ENCODE measurements at regions not wholly inside any gene's neighbourhood (a gene's known extent, or its start where the extent isn't known, plus 50 kb on each side); places are given as distances from the start of the nearest gene placed in this dataset.
A peak's percentile ranks its signal among the peaks of the same experiment; 100 is the strongest.

DNA sequence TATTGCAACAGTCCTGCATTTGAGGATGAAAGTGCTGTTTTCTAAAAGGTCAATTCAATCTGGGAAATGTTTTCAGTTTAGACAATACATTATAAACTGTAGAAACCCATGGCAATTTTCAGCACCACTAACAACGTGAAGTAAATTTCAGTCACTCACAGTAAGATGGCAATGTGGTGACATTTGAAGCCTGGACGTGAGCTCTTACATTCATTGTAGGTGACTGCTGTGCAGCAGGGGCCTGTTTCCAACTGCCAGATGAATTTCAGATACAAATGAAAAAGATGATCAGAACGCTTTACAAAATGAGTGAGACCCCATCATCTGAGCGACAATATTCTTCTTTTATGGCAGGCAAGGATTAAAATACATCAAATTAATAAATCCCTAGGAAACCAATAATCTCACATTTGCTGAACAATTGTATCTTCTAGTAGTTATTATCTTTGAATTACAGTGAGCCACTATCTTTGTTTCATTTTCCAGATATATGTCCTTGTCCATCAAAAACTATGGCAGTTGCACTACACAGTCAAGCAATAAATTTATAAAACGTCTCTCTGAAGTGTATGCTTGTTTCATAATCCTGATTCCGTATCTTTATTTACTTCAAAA lies 1816.8 kb downstream of the OLFM4 start:
- DNase-seq (ENCODE audit: low spot score) (no peak), FAIRE-seq (no peak)

DNA sequence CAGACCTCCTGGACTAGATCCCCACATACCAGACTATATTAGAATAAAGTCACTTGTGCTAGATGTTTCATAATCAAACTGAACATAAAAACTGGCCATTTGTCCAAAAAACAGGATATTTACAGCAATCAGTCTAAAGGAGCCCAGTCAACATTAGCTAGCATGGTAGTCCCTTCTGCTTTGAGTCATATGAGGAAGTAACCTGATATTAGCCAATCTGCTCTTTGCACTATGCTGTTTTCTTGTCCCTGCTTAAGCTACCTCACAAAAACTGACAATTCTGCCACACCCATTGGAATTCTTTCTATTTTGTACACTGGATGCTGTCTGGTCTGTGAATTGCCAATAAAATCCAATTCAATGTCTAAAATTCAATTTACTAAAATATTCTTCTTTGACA lies 1824.2 kb downstream of the OLFM4 start:
- FAIRE-seq (no peak), DNase-seq (ENCODE audit: low spot score) (no peak)

DNA sequence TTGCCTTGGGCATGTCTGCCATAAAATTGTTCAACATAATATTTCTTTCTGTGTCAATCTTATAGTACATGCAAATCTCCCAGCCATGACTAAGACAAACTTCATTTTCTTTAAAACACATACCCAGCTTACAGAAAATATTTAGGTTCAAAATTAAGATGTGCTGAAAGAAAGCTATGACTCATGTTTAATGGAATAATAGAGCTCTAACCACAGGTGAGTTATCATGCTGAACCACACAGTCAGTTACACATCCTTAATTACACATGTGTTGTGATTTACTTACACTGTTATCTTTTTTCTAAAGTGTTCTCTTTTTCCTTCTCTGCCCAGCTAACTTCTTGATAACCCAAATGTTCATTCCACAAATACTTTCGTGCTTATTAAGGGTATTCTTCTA lies 1831.2 kb downstream of the OLFM4 start:
- FAIRE-seq, result no peak
- no peak for DNase-seq (ENCODE audit: low spot score)

DNA sequence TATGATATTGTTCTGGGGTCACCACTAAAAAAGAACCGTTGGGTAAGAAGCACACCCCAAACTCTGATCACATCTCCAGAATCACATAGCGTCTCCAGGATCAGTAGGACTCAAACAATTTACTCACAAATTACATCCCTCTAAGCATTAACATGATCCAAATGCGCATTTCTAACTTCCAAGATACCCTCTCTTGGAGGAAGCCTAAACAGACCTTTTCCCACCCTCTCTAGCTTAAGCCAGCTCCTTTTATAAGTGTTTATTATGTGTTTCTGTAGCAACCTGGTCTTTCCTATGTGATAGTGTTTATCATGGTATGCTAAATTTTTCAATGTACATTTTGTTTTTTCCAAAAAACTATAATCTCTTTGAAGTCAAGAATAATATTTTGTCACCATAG lies 1846.5 kb downstream of the OLFM4 start:
- FAIRE-seq, result no peak
- no peak for DNase-seq (ENCODE audit: low spot score)

DNA sequence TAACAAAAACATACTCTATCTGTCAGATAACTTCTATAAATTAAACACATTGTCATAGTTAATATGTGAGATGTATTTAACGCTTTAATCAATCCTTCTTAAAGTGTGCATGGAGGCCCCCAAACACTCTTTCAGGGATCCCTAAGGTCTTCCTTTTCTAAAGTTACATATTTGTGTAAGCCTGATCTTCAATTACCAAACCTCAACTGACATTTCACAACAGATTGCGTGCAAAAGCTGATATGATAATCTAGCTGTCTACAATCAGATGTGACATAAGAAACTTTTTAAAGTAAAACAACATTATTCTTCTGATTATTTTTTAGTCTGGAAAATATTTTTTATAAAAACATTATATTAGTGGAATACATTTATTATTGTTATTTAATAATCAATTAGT lies 1850.4 kb downstream of the OLFM4 start:
- no peak for FAIRE-seq
- no peak for DNase-seq (ENCODE audit: low spot score)

DNA sequence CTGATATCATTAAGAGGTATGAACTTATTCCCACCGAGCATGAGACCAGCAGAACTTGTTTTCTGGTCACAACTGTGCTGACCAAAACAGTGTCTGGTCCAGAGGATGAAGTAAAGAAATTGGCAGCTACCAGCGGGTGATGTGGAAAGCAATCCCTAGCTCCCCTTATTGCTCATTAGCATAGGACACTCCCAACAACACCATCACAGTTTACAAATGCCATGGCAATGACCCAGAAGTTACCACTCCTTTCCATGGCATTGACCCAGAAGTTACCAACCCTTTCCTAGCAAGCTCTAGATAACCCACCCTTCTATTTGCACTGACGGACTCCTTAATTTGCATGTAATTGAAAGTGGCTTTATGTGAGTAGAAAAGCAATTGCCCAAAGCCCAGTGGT lies 1856.1 kb downstream of the OLFM4 start:
- DNase-seq (ENCODE audit: low spot score) (no peak), FAIRE-seq (no peak)

DNA sequence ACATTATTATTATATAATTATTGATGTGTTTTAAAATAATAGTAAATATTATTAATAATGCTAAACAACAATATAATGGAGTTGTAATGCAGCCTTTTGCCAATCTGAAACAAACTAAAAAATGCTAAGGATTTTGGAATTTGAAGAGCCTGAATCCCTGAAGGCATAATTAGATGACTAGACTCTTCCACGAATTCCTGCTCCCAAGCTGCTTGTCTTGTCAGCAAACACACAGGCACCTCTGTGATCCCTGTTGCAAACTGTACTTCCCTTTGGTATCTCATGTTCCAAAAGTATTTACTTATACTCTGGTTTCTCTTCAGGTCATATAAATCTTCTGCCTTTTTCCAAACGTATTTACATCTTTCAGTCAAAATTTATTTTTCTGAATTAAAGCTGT lies 1862.4 kb downstream of the OLFM4 start:
- no peak for FAIRE-seq

DNA sequence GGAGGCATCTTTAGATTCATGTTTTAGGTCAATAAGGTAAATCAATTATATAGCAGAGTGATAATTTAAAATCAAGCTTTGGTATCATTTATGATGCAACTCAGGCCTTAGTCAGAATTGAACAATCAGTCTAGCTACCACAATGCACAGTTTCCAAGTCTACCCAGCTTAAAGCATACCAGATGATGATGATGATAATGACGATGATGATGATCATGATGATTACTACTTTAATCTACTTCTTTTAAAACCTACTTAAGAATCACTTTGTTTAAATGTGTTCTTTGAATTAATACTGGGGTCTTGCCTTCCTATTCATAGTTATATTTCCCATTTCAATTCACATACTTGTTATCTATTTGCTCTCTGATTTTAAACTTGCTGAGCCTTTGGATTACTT lies 1872.7 kb downstream of the OLFM4 start:
- DNase-seq (ENCODE audit: low spot score) (no peak), FAIRE-seq (no peak)

More for the DNA sequence above, 1862.4 kb downstream of the OLFM4 start:
- DNase-seq (ENCODE audit: low spot score), result no peak

DNA sequence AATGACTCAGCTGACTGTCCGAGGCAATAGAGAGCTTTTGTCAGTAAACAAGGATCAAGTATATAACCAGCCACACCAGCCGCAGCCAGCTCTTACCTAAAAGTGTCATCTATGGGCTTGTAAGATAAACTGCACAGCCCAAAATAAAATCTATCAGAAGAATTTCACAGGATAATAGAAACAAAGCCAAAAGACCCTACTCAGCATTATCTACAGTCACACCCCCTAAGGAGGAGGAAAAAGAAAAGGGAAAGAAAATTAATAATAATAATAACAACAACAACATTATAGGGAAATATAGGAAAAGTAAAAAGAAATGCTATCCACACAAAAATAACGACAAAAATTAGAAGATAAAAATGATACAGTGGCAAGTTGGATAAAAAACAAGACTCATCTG lies 1883.8 kb downstream of the OLFM4 start:
- no peak for FAIRE-seq
- no peak for DNase-seq (ENCODE audit: low spot score)

DNA sequence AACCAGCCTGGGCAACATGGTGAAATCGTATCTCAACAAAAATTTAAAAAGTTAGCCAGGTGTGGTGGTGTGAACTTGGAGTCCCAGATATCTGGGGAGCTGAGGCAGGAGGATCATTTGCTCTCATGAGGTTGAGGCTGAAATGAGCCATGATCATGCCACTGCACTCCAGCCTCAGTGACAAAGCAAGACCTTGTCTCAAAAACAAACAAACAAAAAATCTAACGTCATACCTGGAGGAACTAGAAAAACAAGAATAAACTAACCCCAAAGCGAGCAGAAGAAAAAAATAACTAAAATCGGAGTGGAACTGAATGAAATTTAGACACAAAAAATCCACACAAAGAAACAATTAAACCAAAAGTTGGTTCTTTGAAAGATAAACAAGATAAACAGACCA lies 1885.1 kb downstream of the OLFM4 start:
- DNase-seq (ENCODE audit: low spot score) (no peak), FAIRE-seq (no peak)

DNA sequence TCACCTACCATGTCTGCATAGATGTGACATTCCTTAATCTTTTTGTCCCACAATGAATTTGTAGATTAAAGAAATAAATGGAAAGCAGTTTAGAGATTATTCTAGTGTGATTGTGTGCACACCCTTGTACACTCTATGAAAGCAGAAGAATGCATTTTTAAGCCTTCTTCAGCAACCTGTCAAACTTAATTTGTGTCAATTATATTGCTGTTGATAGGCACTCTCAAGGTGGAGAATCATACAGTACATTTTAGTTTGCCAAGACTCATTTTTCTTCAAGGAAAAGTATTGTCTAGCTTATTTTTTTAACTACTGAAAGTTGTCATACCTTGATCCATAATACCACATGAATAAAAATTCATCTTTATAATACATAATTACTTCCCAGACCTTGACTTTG lies 1898.9 kb downstream of the OLFM4 start:
- DNase-seq (ENCODE audit: low spot score) (no peak), FAIRE-seq (no peak)

DNA sequence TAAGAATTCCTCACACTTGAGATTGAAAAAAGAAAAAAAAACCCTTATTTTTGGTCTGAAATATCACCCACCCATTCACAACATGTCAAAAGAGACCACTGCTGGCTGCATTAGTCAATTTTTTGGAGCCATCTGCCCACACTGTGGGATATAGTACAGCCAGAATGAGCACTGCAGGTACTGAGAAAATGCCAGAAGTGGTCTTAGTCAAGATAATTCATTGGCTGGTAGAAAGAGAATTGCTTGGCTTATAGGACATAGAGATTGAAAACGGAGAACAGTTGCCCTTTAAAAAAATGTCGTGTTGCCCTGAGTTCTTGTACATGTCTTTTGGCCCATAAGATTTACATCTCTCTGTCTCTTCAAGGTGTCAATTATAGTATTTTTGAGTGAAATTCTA lies 1899.5 kb downstream of the OLFM4 start:
- DNase-seq (ENCODE audit: low spot score), result no peak
- FAIRE-seq, result no peak

DNA sequence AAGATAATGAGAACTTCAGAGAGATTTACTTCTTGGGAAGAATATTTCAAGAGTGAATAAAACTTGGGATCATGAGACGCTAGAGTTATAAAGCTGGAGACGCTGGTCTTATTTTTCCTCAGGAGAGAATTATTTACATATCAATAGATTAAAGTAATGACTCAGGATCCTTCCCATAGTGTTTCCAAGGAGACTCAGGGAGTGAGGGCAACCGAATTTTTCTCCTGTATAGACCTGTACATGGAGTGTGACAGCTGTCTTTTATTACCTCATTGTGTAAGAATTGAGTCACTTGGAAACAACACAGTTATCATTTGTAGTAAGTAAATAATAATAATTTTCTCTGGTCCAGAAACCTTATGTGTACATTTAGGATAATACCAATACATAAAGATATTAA lies 1905.5 kb downstream of the OLFM4 start:
- no peak for FAIRE-seq
- no peak for DNase-seq (ENCODE audit: low spot score)

DNA sequence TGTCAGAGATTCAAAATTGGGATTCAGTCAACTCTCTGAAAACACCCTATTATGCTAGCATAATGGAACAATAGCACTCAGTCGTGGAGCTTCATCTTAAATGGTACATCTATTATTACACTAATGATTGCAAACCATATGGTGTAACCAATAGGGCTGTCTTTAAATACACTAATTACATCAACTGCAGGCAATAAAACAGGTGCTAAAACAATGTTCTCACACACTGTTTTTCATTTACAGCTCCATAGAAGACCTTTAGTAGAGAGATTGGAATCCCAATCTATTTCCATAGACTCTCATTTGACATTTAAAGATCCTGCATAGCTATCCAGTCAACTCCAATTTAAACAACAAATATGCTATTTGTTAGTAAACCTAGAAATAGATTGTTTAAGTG lies 1917.4 kb downstream of the OLFM4 start:
- DNase-seq (ENCODE audit: low spot score), result no peak
- no peak for FAIRE-seq

DNA sequence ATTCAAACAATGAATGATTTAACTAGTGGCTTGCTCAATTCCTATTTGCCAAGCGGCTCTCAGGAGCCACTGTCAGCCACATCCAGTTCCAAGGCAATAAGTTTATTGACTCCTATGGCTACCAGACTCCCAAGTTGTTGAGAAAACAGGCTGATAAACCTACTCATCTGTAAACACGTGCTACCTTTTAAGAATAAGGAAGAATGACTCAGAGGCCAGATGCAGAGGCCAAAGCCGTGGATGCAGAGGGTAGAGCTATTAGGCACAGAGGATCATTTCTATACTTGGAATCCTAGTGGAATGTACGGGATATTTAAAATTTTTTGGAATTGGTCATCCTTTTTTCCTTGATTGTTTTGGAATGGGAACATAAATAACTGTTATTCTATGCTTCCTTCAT lies 1921.1 kb downstream of the OLFM4 start:
- no peak for FAIRE-seq
- peak; percentile 1 for DNase-seq (ENCODE audit: low spot score)

DNA sequence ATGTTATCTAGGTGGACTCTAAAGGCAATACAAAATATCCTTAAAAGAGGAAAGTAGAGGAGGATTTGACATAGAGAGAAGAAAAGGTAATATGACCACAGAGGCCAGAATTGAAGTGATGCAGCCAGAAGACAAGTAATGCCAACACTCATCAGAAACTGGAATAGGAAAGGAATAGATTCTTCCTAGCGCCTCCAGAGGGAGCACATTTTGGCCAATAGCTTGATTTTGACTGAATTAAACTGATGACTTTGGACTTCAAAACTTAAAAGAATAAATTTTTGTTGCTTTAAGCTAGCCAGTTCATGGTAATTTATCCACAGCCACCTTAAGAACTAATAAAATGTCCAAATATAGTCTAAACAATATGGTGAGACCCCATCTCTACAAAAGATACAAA lies 1921.9 kb downstream of the OLFM4 start:
- FAIRE-seq (no peak), DNase-seq (ENCODE audit: low spot score) (no peak)

DNA sequence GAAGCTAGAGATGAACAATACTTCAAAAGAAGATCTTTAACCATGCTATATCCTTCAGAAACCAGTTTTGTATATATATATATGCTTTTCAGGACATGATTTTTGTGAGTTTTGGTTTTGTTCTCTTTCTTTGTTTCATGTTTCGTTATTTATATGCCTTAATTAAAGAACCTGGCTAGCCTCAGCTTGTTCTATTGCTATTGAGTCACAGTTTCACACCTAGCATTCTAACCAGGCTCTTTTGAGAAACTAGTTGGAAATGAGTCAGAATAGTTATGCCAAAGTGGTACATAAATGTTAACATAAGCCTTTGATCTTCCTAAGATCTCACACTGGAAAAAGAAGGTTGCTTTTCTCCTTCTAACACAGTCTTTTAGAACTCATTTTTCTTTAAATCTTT lies 1925.2 kb downstream of the OLFM4 start:
- no peak for DNase-seq (ENCODE audit: low spot score)
- FAIRE-seq, result no peak

DNA sequence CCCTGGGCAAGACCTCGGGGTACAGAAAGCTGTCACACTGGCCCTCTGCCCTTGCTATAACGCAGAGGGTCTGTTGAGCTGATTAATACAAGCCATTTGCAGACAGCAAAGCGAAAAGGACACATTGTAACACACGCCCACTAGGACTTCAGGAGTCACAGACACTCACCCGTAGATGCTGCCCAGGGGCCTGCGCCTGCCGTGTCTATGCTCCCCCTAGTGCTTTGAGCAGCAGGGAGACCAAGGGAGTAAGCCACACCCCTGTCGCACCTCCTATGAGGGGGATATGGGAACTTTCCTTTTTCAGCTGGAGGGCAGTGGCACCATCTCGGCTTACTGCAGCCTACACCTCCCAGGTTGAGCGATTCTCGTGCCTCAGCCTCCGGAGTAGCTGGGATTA lies 1930.2 kb downstream of the OLFM4 start:
- FAIRE-seq (no peak), DNase-seq (ENCODE audit: low spot score) (no peak)

DNA sequence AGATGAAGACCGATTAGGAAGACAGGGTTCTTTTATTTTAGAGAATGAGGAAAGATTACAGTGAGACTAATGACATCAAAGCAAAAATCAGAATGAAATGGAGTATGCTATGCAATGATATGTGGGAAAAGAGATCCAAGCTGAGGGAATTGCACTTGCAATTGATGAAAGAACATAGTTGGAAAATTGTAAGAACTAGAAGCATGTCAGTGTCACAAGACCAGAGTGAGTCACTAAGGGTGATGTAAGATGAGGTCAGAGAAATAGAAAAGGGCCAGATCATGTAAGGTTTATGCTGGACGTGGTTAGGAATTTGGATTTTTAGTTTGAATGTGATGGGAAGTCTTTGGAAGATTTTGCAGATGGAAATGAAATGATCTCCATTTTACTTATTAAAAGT lies 1937.3 kb downstream of the OLFM4 start:
- FAIRE-seq, result no peak
- DNase-seq (ENCODE audit: low spot score), result peak; percentile 4

DNA sequence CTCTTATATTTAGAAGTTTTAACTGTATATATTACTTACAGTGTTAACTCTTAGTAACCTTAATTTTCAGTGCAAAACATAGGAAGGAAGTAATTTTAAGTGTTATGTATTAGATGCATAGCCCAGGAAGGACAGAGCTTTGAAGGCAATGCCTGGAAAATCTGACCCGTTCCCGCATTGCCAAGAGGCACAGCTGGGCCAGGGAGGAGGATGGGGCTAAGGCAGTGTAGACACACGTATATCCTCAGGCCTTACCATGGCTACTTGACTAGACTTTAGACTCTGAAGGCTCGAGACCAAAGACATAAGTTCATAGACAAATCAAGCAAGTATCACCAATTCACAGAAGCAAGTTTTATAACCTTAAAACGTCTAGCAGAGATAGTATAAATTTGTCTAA lies 1944.2 kb downstream of the OLFM4 start:
- FAIRE-seq, result no peak

DNA sequence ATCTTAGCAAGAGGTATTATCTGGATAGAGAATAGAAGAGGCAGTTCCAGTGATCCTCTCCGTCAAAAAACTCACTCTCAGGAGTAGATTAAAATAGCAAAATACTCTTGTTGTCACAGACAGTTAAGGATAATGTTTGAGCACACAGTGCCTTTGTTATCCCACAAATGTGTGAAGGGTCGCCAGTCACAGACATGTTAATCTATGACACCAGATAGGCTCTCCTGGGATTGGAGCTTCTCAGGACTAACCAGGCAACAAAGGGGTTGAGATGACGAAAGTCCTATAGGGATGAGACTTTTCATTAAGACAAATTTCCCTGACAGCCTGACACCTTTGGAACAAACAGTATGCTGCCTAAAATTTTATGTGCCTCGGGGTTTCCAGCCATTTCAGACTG lies 1947.1 kb downstream of the OLFM4 start:
- DNase-seq (ENCODE audit: low spot score), result no peak
- no peak for FAIRE-seq

More for the DNA sequence above, 1944.2 kb downstream of the OLFM4 start:
- DNase-seq (ENCODE audit: low spot score), result no peak

DNA sequence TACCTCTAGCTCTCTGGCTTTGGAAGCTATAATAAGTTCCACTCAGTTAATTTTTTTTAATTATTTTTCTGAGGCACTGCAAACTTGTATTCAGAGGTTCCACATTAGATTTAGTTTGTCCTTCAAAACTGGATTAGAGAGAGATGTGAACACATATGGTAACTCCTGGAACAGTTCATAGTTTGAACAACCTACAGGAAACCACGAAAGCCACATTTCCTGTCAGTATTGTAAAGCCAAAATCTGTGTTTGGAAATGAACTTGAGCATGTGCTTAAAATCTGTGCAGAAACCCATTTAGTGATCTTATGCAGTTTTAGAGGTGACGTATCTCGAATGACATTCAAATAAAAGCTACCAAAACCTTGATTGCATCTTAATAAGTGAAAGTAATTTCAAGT lies 1952.0 kb downstream of the OLFM4 start:
- DNase-seq (ENCODE audit: low spot score) (no peak), FAIRE-seq (no peak)

DNA sequence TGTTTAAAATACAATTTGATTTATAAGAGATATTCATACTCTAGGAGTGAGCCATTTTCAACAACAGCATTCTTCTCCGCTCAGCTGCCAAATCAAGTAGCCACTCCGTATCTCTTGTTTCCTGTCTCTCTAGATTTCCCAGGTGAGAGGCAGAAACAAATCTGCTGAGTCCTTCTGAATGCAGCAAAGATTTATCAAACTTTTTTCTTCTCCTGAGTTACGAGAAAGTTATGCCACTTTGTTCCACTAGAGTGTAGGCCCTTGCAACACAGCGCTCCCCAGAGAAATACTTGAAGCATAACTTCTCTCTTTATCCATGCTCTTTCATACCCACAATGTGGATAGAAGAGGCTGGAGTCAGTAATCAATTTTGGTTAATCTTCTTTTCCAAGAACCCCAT lies 1960.8 kb downstream of the OLFM4 start:
- DNase-seq (ENCODE audit: low spot score) (peak; percentile 1), FAIRE-seq (no peak)

DNA sequence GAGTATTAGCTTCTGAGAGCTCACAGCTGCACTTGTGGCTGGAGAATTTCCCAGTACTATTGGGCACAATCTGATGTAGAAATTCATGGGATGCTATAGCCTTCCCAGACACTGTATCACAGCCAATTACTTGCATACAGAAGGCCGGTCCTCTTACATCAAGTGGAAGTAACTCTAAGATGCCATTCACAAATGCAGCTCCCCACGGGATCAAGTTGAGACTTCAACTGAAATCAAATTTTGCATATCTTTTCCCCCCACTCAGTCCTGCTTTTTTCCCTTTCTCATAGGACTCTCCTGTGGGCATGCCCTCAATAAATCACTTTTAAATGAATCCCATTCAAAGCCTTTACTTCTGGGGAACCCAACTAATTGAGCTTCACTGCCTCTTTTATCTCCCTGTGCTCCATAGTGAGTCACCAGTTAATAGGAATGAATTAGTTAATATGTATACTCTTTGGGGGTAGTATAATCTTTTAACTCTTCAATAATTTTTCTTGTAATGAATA lies 1970.8 kb downstream of the OLFM4 start:
- DNase-seq (ENCODE audit: low spot score) (no peak), FAIRE-seq (no peak)
